Epithelial cell of esophagus (primary cell): ENCODE measurements at regions not wholly inside any gene's neighbourhood (a gene's known extent, or its start where the extent isn't known, plus 50 kb on each side); places are given as distances from the start of the nearest gene placed in this dataset.

Source experiments
- DNase-seq: peaks from one replicate; pipeline ENCODE4 v3.0.0; 2010; ENCODE audit warnings: low read depth
- H3K4me3 ChIP-seq: 2 replicates; pipeline ENCODE4 v1.5.1; 2011; ENCODE audit warnings: mild to moderate bottlenecking, low read length, control low read depth
- CTCF ChIP-seq: IDR thresholded peaks from 2 replicates; pipeline ENCODE4 v1.5.1; 2011; ENCODE audit warnings: low read depth, mild to moderate bottlenecking, low read length, control low read depth, inconsistent platforms; ENCODE audit not compliant: insufficient read depth; ENCODE audit errors: missing control alignments

GRCh38 chr21:43354026-43354420 is 72.9 kb downstream of the SIK1 start:
- no peak for TF ChIP-seq CTCF
- H3K4me3 ChIP-seq = no peak overlapping the region
- no peak for DNase-seq

GRCh38 chr21:43353282-43354025 is 73.5 kb downstream of the SIK1 start:
- TF ChIP-seq CTCF = no peak
- DNase-seq = no peak
- no peak overlapping the region for H3K4me3 ChIP-seq

GRCh38 chr21:43352568-43353281 is 74.2 kb downstream of the SIK1 start:
- TF ChIP-seq CTCF = no peak
- H3K4me3 ChIP-seq = no peak overlapping the region
- no peak for DNase-seq

- no peak for DNase-seq
- H3K4me3 ChIP-seq = no peak overlapping the region
- TF ChIP-seq CTCF = no peak
Measured at GRCh38 chr21:43352154-43352537, 74.8 kb downstream of the SIK1 start.

- peak; percentile 30 for DNase-seq
- TF ChIP-seq CTCF = no peak
- H3K4me3 ChIP-seq = no peak overlapping the region
Measured at GRCh38 chr21:43351501-43352153, 75.3 kb downstream of the SIK1 start.

GRCh38 chr21:43349644-43350043 is 77.3 kb downstream of the SIK1 start:
- H3K4me3 ChIP-seq = no peak overlapping the region
- TF ChIP-seq CTCF = no peak
- DNase-seq = no peak
